Amygdala (tissue), 56 donors: ENCODE measurements at regions not wholly inside any gene's neighbourhood (a gene's known extent, or its start where the extent isn't known, plus 50 kb on each side); places are given as distances from the start of the nearest gene placed in this dataset.

Experiments
- DNase-seq, 56 donors: peaks; one replicate each; lab custom pipeline; 2025; lab: John Stamatoyannopoulos, UW

DNA sequence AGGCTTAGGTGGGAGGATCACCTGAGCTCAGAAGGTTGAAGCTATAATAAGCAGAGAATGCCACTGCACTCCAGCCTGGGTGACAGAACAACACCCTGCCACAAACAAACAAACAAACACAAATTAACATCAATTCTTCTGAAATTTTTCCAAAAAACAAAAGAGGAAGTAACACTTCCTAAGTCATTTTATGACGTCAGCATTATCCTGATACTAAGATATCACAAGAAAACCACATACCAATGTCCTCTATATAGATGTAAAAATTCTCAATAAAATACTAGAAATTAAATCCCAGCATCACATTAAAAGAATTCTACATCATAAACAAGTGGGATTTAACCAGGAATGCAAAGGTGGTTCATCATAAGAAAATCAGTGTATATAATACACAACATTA, 64.4 kb upstream of the STK26 start:
- DNase-seq = no peak

DNA sequence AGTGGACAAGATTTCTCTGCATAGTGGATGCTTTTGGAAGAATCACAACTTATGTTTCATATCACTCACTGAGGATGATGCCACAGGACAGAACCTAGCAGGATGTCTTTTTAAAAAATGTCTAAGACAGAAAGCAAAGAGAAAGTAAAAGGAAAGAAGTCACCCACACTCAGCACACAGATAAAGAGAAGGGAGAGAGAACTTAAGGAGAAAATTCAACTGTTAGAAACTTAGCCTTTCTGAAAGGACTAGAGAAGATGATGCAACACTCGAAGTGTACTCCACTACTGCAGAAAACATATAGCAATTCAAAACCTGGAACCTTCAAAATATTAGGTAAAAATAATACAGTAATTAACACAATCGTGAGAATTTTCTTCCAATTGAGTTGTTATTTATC, 52.8 kb upstream of the STK26 start:
- no peak for DNase-seq
